ENCODE measurements at regions not wholly inside any gene's neighbourhood (a gene's known extent, or its start where the extent isn't known, plus 50 kb on each side); places are given as distances from the start of the nearest gene placed in this dataset.

GRCh38 chr4:54898656-54899340 is 226.6 kb downstream of the KDR start:
- Histone ChIP-seq H3K4me2 (replicated peaks; ENCODE audit: low read depth, low read length, poor library complexity, severe bottlenecking) (no peak overlapping the region), H3K27ac (ENCODE audit: low read length in 2 of 2) (no peak overlapping the region), H3K79me2 (ENCODE audit: control insufficient read depth, insufficient read depth, low read length) (no peaks in the 10 kb centered on the region), H3K4me3 (ENCODE audit: control extremely low read depth in 1 of 5, extremely low read depth in 1 of 5, insufficient read depth in 1 of 5, low read depth in 2 of 5, low read length in 4 of 5) (no peak overlapping the region), H4K20me1 (ENCODE audit: control insufficient read depth, insufficient read depth, low read length, poor library complexity, severe bottlenecking) (no peaks in the 10 kb centered on the region), H3K4me1 (ENCODE audit: control insufficient read depth in 2 of 2, insufficient read depth in 2 of 2, low read length in 2 of 2) (no peaks in the 10 kb centered on the region), H3K27me3 (replicated peaks in 1 of 4; ENCODE audit: control extremely low read depth in 1 of 4, control insufficient read depth in 3 of 4, insufficient read depth in 4 of 4, low read length in 3 of 4) (peaks cover 0 to 4% (median 0%) of the 10 kb centered on the region in 4 experiments), H2AFZ (ENCODE audit: insufficient read depth, low read depth, low read length, poor library complexity, severe bottlenecking) (no peak overlapping the region), H3K36me3 (replicated peaks in 1 of 2; ENCODE audit: control extremely low read depth in 1 of 2, control insufficient read depth in 1 of 2, extremely low read depth in 1 of 2, insufficient read depth in 2 of 2, low read length in 1 of 2) (no peaks in the 10 kb centered on the region), H3K9ac (ENCODE audit: low read length) (no peak overlapping the region), H3K9me3 (ENCODE audit: control extremely low read depth in 1 of 3, control insufficient read depth in 2 of 3, insufficient read depth in 1 of 3, low read length in 2 of 3) (peaks cover 0 to 3% (median 1%) of the 10 kb centered on the region in 3 donors)
- ChIA-PET CTCF (no interaction called here), POLR2A (no interaction called here)
- H3K9me3 Mint-ChIP-seq (ENCODE audit: insufficient read depth), result no peaks in the 10 kb centered on the region
- H3K27me3 Mint-ChIP-seq, result peaks cover 3% of the 10 kb centered on the region
- no peak overlapping the region for H3K4me3 Mint-ChIP-seq
- ATAC-seq (ENCODE audit: low read depth) (no peak), DNase-seq (no peak)
- intact Hi-C loops (cut with micrococcal nuclease), result no loop called here
- no peaks in the 10 kb centered on the region for H3K4me1 Mint-ChIP-seq
- H3K27ac Mint-ChIP-seq, result no peak overlapping the region
- WGBS (ENCODE audit: insufficient coverage), result 40% methylated on average over 1 of the region's 2 CpGs
- TF ChIP-seq CTCF (IDR thresholded peaks at IDR 0.05) (no peak), EZH2 (IDR thresholded peaks at IDR 0.05; ENCODE audit: borderline replicate concordance, insufficient read depth, low read depth, low read length, poor library complexity, severe bottlenecking) (no peak)

- Histone ChIP-seq H3K4me2 (replicated peaks; ENCODE audit: low read depth, low read length, poor library complexity, severe bottlenecking) (no peak overlapping the region), H3K4me3 (ENCODE audit: control extremely low read depth in 1 of 5, extremely low read depth in 1 of 5, insufficient read depth in 1 of 5, low read depth in 2 of 5, low read length in 4 of 5) (no peak overlapping the region), H3K79me2 (ENCODE audit: control insufficient read depth, insufficient read depth, low read length) (no peaks in the 10 kb centered on the region), H3K4me1 (ENCODE audit: control insufficient read depth in 2 of 2, insufficient read depth in 2 of 2, low read length in 2 of 2) (no peaks in the 10 kb centered on the region), H3K9ac (ENCODE audit: low read length) (no peak overlapping the region), H3K9me3 (ENCODE audit: control extremely low read depth in 1 of 3, control insufficient read depth in 2 of 3, insufficient read depth in 1 of 3, low read length in 2 of 3) (peaks cover 0 to 3% (median 1%) of the 10 kb centered on the region in 3 donors), H3K27ac (ENCODE audit: low read length in 2 of 2) (no peak overlapping the region), H3K36me3 (replicated peaks in 1 of 2; ENCODE audit: control extremely low read depth in 1 of 2, control insufficient read depth in 1 of 2, extremely low read depth in 1 of 2, insufficient read depth in 2 of 2, low read length in 1 of 2) (no peaks in the 10 kb centered on the region), H3K27me3 (replicated peaks in 1 of 4; ENCODE audit: control extremely low read depth in 1 of 4, control insufficient read depth in 3 of 4, insufficient read depth in 4 of 4, low read length in 3 of 4) (peaks cover 0 to 2% (median 0%) of the 10 kb centered on the region in 4 experiments), H2AFZ (ENCODE audit: insufficient read depth, low read depth, low read length, poor library complexity, severe bottlenecking) (no peak overlapping the region), H4K20me1 (ENCODE audit: control insufficient read depth, insufficient read depth, low read length, poor library complexity, severe bottlenecking) (no peaks in the 10 kb centered on the region)
- Mint-ChIP-seq H3K4me3 (no peak overlapping the region), H3K9me3 (ENCODE audit: insufficient read depth) (peaks cover 2% of the 10 kb centered on the region), H3K27ac (no peak overlapping the region), H3K27me3 (peaks cover 7% of the 10 kb centered on the region), H3K4me1 (no peaks in the 10 kb centered on the region)
- no CpG with 5 or more reads among the region's 1 CpG for WGBS (ENCODE audit: insufficient coverage)
- DNase-seq, result no peak
- ATAC-seq (ENCODE audit: low read depth), result no peak
- CTCF ChIA-PET, result no interaction called here
- intact Hi-C loops (cut with micrococcal nuclease), result no loop called here
- TF ChIP-seq CTCF (IDR thresholded peaks at IDR 0.05) (no peak), EZH2 (IDR thresholded peaks at IDR 0.05; ENCODE audit: borderline replicate concordance, insufficient read depth, low read depth, low read length, poor library complexity, severe bottlenecking) (no peak)
- POLR2A ChIA-PET, result no interaction called here
Measured at GRCh38 chr4:54898056-54898562, 227.3 kb downstream of the KDR start.

Data from B cell (primary cell).